ENCODE measurements at regions not wholly inside any gene's neighbourhood (a gene's known extent, or its start where the extent isn't known, plus 50 kb on each side); places are given as distances from the start of the nearest gene placed in this dataset.

DNA sequence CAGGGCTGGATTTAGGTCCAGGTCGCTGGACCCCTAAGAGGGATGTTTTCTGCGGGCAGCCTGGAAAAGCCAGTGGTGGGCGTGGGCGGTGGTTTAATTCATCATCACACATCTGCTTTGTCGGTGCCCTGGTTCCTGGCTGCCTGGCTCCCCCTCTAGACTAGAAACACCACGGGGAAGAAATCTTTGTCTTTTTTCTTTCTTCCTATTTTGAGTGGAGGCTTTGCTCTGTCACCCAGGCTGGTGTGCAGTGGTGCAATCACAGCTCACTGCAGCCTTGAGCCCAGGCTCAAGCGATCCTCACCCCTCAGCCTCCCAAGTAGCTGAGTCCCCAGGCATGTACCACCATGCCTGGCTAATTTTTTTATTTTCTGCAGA lies 86.6 kb upstream of the LINC01488 start:
- no peak for DNase-seq

- no peak for DNase-seq
Measured at GRCh38 chr11:69395287-69395686, 86.2 kb upstream of the LINC01488 start.

- DNase-seq = no peak
Measured at GRCh38 chr11:69396051-69396947, 85.2 kb upstream of the LINC01488 start.

DNA sequence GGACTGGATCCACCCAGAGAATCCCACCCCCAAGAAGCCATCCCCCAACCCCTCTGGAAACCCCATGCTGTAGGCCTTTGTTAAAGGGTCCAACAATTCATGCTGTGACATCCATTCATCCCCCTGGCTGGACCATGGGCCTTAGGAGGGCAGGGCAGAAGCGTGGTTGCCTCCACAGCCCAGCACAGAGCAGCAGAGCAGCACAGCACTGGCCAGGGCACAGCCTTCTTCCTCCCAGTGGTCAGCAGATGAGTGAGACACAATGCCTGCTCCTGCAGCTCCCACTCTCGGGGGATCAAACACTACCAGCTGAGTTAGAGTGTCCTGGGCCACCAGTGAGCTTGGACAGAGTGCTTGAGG lies 84.5 kb upstream of the LINC01488 start:
- DNase-seq = no peak

DNA sequence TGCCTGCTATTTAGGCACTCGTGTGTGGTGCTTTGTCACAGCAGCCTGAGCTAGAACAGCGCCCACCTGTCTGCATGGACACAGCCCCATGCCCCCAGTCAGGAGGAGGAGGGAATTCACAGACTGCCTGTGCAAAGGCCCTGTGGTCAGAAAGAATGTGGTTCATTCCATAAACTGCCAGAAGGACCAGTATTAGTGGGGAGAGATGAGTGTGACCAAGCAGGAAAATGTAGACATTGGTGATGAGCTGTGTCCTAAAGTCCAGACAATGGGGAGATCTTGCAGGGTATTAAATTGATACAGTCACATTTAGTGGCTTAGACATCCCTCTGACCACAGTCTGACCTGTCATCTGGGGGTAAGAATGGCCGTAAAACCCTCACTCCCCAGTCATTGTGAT lies 83.7 kb upstream of the LINC01488 start:
- DNase-seq = no peak

DNA sequence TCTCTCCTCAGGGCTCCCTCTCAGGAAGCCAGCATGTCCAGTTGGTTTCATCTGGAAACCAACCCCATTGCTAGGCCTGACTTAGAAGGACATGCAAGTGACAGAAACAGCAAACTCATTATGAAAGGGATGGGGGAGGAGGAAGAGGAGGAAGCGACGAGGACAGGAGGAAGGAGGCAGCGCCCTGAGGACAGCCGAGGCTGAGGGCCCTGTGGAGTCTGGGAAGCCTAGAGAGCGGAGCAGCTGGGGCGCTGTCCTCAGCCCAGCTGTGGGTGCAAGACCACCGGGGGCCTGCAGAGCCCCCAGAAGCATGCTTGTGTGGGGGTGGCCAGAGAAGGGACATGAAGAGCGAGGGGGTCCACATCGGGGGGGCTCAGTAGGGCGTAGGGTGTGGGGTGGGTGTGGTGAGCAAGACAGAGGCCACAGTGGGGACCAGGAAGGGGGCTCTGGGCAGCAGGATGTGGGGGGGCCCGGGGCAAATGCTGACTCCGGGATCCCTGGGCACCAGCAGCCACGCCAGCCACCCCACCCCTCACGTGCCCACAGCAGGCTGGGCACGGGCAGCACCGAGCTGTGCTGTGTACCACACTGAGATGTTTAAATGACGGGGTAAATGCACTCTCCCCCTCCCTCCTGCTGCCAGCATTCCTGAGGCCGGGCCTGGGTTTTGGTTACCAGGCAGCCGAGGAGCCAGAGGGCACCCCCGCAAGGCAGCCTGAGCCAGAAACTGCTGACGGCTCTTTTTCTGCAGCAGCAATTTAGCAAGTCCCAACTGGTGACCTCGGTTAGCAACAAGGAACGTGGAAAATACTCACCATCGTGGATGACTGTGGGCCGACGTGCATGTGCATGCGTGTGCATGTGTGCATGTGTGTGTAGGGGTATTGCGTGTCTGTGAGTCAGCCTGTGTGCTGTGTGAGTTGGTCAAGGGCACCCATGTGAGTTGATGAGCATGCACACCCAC lies 82.7 kb upstream of the LINC01488 start:
- DNase-seq = no peak

DNA sequence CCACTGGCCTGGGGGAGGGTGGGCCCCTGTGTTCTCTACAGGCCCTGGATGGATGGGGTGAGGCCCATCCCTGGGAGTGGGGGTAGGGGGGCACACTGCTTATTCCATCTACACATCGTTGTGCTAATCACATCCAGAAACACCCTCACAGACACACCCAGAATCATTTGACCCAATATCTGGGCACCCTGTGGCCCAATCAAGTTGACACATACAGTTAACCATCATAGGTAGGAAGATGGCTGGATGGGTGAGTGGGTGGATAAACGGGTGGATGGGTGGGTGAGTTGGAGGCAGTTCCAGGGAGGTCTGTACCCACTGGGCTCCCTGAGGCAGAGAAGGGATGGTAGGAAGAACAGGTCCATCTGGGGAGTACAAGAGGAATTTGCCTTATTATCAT lies 81.3 kb upstream of the LINC01488 start:
- DNase-seq = no peak

GRCh38 chr11:69400771-69401590 lies 80.5 kb upstream of the LINC01488 start:
- DNase-seq = no peak

DNA sequence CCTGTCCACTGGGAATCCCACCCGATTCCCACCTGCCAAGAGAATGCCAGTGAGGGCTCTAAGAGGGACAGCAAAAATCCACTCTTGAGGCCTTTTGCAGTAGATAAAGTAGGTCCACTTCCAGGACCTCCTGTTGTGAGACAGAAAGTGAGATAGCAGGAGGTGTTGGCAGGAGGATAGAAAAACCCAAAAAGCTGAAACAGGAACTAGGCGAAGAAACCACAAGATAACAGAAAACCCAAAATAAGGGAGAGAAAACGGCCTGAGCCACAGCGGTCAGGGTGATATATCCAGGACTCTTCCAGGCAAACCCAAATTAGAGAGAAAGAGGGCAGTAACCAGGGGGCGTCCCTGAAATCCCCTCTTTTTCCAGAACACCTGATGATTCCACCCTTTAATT lies 79.7 kb upstream of the LINC01488 start:
- no peak for DNase-seq

DNA sequence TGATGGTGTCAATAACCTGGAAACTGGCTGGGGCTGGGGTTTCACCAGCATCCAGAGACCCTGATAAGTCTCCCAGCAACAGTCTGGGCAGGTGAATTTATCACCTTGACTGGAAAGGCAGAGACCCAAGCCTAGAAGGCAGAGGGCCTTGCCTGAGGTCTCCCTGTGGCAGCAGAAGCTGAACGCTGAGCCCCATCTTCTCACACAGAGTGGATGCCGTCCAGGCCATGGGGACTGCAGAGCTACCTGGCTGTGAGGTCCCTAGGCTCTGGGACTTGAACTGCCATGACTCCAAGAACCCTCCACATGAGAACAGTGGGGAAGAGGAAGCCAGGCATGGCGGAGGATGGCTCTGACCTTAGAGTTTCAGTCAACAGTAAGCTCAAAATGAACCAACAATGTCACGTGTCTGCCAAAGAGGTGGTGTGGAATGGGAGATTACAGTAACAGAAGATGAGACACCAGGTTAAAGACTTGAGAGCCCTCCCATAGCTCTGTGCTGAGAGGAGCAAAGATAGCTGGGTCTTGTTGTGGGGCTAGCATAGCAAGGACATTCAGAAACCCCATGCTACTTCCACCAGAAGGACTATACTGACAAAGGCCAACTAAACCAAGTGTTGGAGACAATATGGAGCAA lies 79.1 kb upstream of the LINC01488 start:
- no peak for DNase-seq

- no peak for DNase-seq
Measured at GRCh38 chr11:69403556-69404215, 77.8 kb upstream of the LINC01488 start.

GRCh38 chr11:69406060-69406459 lies 75.4 kb upstream of the LINC01488 start:
- DNase-seq = no peak

- DNase-seq = no peak
Measured at GRCh38 chr11:69409812-69410645, 71.4 kb upstream of the LINC01488 start.

- no peak for DNase-seq
Measured at GRCh38 chr11:69411257-69411924, 70.1 kb upstream of the LINC01488 start.

DNA sequence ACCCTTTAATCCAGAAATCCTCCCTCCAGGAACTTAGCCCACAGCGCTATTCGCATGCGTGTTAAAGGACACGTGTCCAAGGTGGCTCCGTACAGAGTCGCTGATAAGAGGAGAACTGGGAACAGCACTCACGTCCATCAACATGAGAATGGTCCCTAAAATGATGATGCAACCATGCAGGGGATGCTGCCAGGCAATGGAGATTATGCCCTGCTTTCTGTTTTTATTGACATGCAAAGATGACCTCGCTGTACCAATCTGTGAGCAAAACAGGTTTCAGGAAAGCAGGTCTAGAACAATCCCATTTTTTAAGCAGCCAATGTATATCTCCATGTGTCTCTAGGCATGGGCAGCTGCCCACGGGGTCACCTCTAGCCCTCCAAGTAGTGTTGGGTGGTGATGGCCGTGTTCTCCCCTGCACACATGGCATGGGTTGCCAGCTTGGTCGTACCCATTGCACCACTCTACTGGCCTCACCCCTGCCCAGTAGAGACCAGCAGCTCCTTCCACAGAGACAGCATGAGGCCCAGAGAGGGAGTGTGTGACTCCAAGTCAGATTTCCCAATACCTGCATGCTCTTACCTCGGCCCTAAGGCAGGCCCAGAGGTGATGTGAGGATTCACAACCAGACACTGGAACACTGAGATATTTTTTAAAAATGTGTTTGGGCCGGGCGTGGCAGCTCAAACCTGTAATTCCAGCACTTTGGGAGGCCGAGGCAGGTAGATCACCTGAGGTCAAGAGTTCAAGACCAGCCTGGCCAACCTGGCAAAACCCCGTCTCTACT lies 68.3 kb upstream of the LINC01488 start:
- DNase-seq = no peak

- DNase-seq = no peak
Measured at GRCh38 chr11:69413993-69414392, 67.5 kb upstream of the LINC01488 start.

DNA sequence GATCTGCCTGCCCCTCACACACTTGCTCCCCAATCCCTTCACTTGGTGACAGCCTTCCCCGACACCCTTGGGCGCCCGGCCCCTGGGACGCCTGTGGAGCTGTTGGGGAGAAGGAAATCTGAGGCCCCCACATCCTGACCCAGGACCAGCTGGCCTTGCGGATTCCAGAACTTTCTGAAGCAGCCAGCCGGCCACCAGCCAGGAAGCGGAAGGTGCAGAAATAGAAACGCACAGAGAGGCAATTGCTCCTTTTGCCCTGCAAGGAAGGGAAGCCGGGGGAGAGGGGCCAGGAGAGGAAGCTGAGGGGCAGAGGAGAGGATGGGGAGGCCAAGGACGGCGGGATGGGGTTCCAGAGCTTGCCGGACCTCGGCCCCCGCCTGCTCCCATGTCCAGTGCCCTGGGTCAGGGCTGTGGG lies 66.7 kb upstream of the LINC01488 start:
- no peak for DNase-seq

- DNase-seq = no peak
Measured at GRCh38 chr11:69415411-69416142, 65.9 kb upstream of the LINC01488 start.

DNA sequence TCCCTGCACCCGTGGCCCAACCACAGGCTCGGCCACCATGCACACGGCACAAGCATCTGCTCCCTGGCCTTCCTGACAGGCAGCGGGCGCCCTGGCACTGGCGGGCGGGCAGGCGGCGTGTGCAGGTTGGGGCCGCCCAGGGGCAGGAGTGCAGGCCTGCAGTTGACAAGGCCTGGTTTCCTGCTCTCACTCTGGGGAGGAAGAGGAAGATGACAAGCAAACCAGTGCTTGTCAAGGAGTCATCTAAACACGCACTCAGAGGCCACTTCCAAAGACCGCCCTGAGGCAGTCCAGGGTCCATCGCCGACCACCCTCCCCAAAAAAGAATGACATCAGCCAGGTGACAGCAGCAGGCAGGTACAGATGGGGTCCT lies 65.3 kb upstream of the LINC01488 start:
- DNase-seq = no peak

All from NCI-H1092 treated with DMSO at 0.1 percent for 48 hours (cell line).